H1 (cell line): ENCODE measurements at regions not wholly inside any gene's neighbourhood (a gene's known extent, or its start where the extent isn't known, plus 50 kb on each side); places are given as distances from the start of the nearest gene placed in this dataset.

ENCODE experiments used
- CTCF ChIA-PET: fragments of 300-600 bp; sonication (Branson Sonifier 250); formaldehyde crosslinking; loops from one replicate; lab custom pipeline; 2021; ENCODE audit not compliant: partially characterized antibody; lab: Charles Lee
- POLR2A ChIA-PET: fragments of 300-600 bp; sonication (Branson Sonifier 250); formaldehyde crosslinking; loops from one replicate; lab custom pipeline; 2021; ENCODE audit warnings: inconsistent platforms; ENCODE audit not compliant: partially characterized antibody; lab: Charles Lee
- DNase-seq, 2 experiments: peaks; one replicate each; pipeline versions ENCODE4 v3.0.0 to v3.0.0-alpha.2; 2010 to 2022; ENCODE audit warnings: low spot score in 2 of 2, low read depth in 1 of 2, mixed read lengths in 1 of 2
- FAIRE-seq: peaks from 2 replicates; lab custom pipeline; 2011; peaks lifted over from hg19 to GRCh38; lab: Jason Lieb, UNC
- H2AFZ ChIP-seq: 2 replicates; pipeline ENCODE4 v1.8.1; 2012; ENCODE audit warnings: low read length, inconsistent platforms
- H2AK5ac ChIP-seq: 2 replicates; pipeline ENCODE4 v1.6.1; 2013; ENCODE audit warnings: low read depth, low read length
- H2BK120ac ChIP-seq: replicated peaks from 2 replicates; pipeline ENCODE3; 2013; ENCODE audit warnings: low read depth, low read length, inconsistent platforms
- H2BK12ac ChIP-seq: 2 replicates; pipeline ENCODE4 v1.6.1; 2013; ENCODE audit warnings: low read depth, low read length
- H2BK15ac ChIP-seq: 2 replicates; pipeline ENCODE4 v1.6.1; 2013; ENCODE audit warnings: low read length
- H2BK20ac ChIP-seq: 2 replicates; pipeline ENCODE4 v1.6.1; 2013; ENCODE audit warnings: low read length
- H2BK5ac ChIP-seq: 2 replicates; pipeline ENCODE4 v1.6.1; 2013; ENCODE audit warnings: low read depth, low read length
- H3K14ac ChIP-seq: 2 replicates; pipeline ENCODE4 v1.6.1; 2013; ENCODE audit warnings: inconsistent platforms; ENCODE audit not compliant: insufficient read length
- H3K18ac ChIP-seq: 2 replicates; pipeline ENCODE4 v1.6.1; 2013; ENCODE audit warnings: low read length; ENCODE audit errors: extremely low read depth
- H3K23ac ChIP-seq: 2 replicates; pipeline ENCODE4 v1.6.1; 2013; ENCODE audit warnings: inconsistent platforms; ENCODE audit not compliant: insufficient read length
- H3K23me2 ChIP-seq: 2 replicates; pipeline ENCODE4 v1.6.1; 2013; ENCODE audit warnings: low read depth, low read length
- H3K27ac ChIP-seq: 2 replicates; pipeline ENCODE4 v1.6.1; 2011; ENCODE audit warnings: low read depth, low read length, inconsistent platforms
- H3K27me3 ChIP-seq, 4 experiments: replicated peaks in 1 of 4; 1 replicate in 1 of 4; 2 replicates in 3 of 4; pipeline versions ENCODE4 v1.6.1 to v1.8.1; 2011 to 2013; ENCODE audit warnings: low read length in 3 of 4, mild to moderate bottlenecking in 3 of 4, inconsistent platforms in 2 of 4, mixed read lengths in 2 of 4, moderate library complexity in 1 of 4; ENCODE audit not compliant: control insufficient read depth in 3 of 4, insufficient read depth in 3 of 4; ENCODE audit errors: extremely low read depth in 1 of 4
- H3K36me3 ChIP-seq, 4 experiments: 2 replicates each; pipeline versions ENCODE4 v1.6.1 to v1.8.1; 2011 to 2013; ENCODE audit warnings: mild to moderate bottlenecking in 4 of 4, low read length in 3 of 4, moderate library complexity in 2 of 4, control low read depth in 1 of 4, inconsistent platforms in 1 of 4; ENCODE audit not compliant: insufficient read depth in 4 of 4, control insufficient read depth in 2 of 4
- H3K4ac ChIP-seq: replicated peaks from 2 replicates; pipeline ENCODE3; 2013; ENCODE audit warnings: low read length, low read depth, mixed read lengths, inconsistent platforms; ENCODE audit not compliant: insufficient read length
- H3K4me1 ChIP-seq, 4 experiments: replicated peaks in 1 of 4; 1 replicate in 1 of 4; 2 replicates in 3 of 4; pipeline versions ENCODE4 v1.6.1 to v1.8.1; 2011 to 2013; ENCODE audit warnings: low read length in 3 of 4, inconsistent platforms in 2 of 4, mixed read lengths in 1 of 4; ENCODE audit not compliant: insufficient read depth in 4 of 4, control insufficient read depth in 3 of 4
- H3K4me2 ChIP-seq, 2 experiments: 2 replicates each; pipeline versions ENCODE4 v1.6.1 to v1.8.1; 2011 to 2013; ENCODE audit warnings: low read depth in 2 of 2, low read length in 2 of 2, control low read depth in 1 of 2, inconsistent platforms in 1 of 2, mild to moderate bottlenecking in 1 of 2; ENCODE audit not compliant: insufficient read depth in 1 of 2
- H3K4me3 ChIP-seq, 4 experiments: fragments of 200-600, 300-600 bp in 1 of 4; sonication (generic), shearing (Covaris generic), sonication (Bioruptor Twin) in 1 of 4; 2 replicates each; pipeline versions ENCODE4 v1.5.1 to v1.8.1; 2011 to 2016; ENCODE audit warnings: low read length in 4 of 4, low read depth in 3 of 4, control low read depth in 2 of 4, inconsistent platforms in 2 of 4, mild to moderate bottlenecking in 2 of 4, mixed read lengths in 1 of 4, moderate library complexity in 1 of 4; ENCODE audit not compliant: insufficient read depth in 2 of 4; ENCODE audit errors: extremely low read depth in 1 of 4
- H3K56ac ChIP-seq: replicated peaks from 2 replicates; pipeline ENCODE3; 2013; ENCODE audit warnings: low read depth, mild to moderate bottlenecking, mixed read lengths, low read length, inconsistent platforms; ENCODE audit not compliant: insufficient read length
- H3K79me1 ChIP-seq: 2 replicates; pipeline ENCODE4 v1.6.1; 2013; ENCODE audit warnings: low read depth, low read length, control low read depth
- H3K79me2 ChIP-seq, 2 experiments: 2 replicates each; pipeline versions ENCODE4 v1.6.1 to v1.8.1; 2012 to 2013; ENCODE audit warnings: low read length in 2 of 2, mild to moderate bottlenecking in 2 of 2, inconsistent platforms in 1 of 2; ENCODE audit not compliant: insufficient read depth in 2 of 2, control insufficient read depth in 1 of 2
- H3K9ac ChIP-seq, 4 experiments: replicated peaks in 1 of 4; 1 replicate in 1 of 4; 2 replicates in 3 of 4; pipeline versions ENCODE4 v1.6.1 to v1.8.1; 2011 to 2013; ENCODE audit warnings: low read depth in 3 of 4, low read length in 3 of 4, control low read depth in 2 of 4, mild to moderate bottlenecking in 2 of 4, moderate library complexity in 2 of 4, inconsistent platforms in 1 of 4; ENCODE audit errors: extremely low read depth in 1 of 4
- H3K9me3 ChIP-seq, 2 experiments: 2 replicates each; pipeline versions ENCODE4 v1.6.1 to v1.8.1; 2012 to 2013; ENCODE audit warnings: mild to moderate bottlenecking in 2 of 2, moderate library complexity in 2 of 2, control low read depth in 1 of 2, inconsistent platforms in 1 of 2, low read depth in 1 of 2, low read length in 1 of 2, mixed read lengths in 1 of 2; ENCODE audit not compliant: insufficient read depth in 2 of 2
- H4K20me1 ChIP-seq, 2 experiments: replicated peaks in 1 of 2; 2 replicates each; pipeline versions ENCODE3 to v1.8.1; 2011 to 2013; ENCODE audit warnings: inconsistent platforms in 2 of 2, low read length in 2 of 2, mild to moderate bottlenecking in 1 of 2; ENCODE audit not compliant: insufficient read depth in 2 of 2, control insufficient read depth in 1 of 2
- H4K5ac ChIP-seq: 2 replicates; pipeline ENCODE4 v1.6.1; 2013; ENCODE audit warnings: low read length, low read depth, mixed read lengths, inconsistent platforms; ENCODE audit not compliant: insufficient read length
- H4K8ac ChIP-seq: 2 replicates; pipeline ENCODE4 v1.8.0; 2013; ENCODE audit warnings: mild to moderate bottlenecking, moderate library complexity, low read length, inconsistent platforms; ENCODE audit not compliant: insufficient read depth; ENCODE audit errors: extremely low read depth
- H4K91ac ChIP-seq: replicated peaks from 2 replicates; pipeline ENCODE3; 2013; ENCODE audit warnings: low read length, mixed read lengths, inconsistent platforms; ENCODE audit not compliant: insufficient read length
- BRCA1 ChIP-seq: IDR thresholded peaks from 2 replicates; pipeline ENCODE4 v1.6.1; 2012; ENCODE audit warnings: low read depth, low read length, improper control_type of control experiment
- WGBS, 2 experiments: shearing (Covaris generic) in 1 of 2; methylation state at CpG; one replicate each; pipeline versions ENCODE4 v1.1.6 to v1.1.7; 2013 to 2015; ENCODE audit warnings: low lambda C conversion rate in 2 of 2, mixed read lengths in 2 of 2, inconsistent platforms in 1 of 2, low coverage in 1 of 2, missing lambda C conversion rate in 1 of 2; ENCODE audit not compliant: insufficient replicate concordance in 2 of 2, insufficient coverage in 1 of 2, insufficient read length in 1 of 2; ENCODE audit errors: extremely low coverage in 1 of 2, missing lambda C conversion rate in 1 of 2; 5-methylcytosine and 5-hydroxymethylcytosine counted together

DNA sequence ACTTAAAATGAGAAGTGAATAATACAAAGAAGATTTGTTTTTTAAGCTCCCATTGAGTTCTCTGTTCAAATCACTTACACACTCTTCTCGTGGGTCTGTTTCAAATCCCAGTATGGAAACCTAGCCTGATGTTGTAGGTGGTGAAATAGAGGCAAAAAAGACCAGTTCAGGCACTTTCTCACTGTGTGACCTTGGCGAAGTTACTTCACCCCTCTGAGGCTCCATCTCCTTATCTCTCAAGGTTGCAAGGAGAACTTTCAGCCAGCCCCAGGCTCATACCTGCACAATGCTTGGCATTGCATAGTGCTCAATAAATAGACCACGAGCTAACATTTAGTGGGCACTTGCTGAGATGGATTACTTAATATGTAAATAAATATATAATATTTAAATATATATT is 90.1 kb downstream of the PRLHR start:
- Histone ChIP-seq H3K27ac (no peak overlapping the region), H3K18ac (no peak overlapping the region), H2BK15ac (no peak overlapping the region), H3K14ac (no peak overlapping the region), H3K4me2 (no peak overlapping the region), H2BK12ac (no peak overlapping the region), H2BK5ac (no peak overlapping the region), H2AK5ac (no peak overlapping the region), H3K4me3 (no peak overlapping the region), H3K4ac (no peak overlapping the region), H3K23me2 (no peaks in the 10 kb centered on the region), H4K20me1 (no peaks in the 10 kb centered on the region), H3K79me2 (no peaks in the 10 kb centered on the region), H2BK120ac (no peak overlapping the region), H3K79me1 (no peaks in the 10 kb centered on the region), H3K9ac (no peak overlapping the region), H3K27me3 (no peaks in the 10 kb centered on the region), H3K9me3 (no peaks in the 10 kb centered on the region), H3K4me1 (no peaks in the 10 kb centered on the region), H2AFZ (no peak overlapping the region), H3K23ac (no peak overlapping the region), H3K36me3 (no peaks in the 10 kb centered on the region), H4K91ac (no peak overlapping the region), H3K56ac (no peak overlapping the region), H2BK20ac (no peak overlapping the region), H4K5ac (no peak overlapping the region), H4K8ac (no peak overlapping the region)
- 83% methylated on average over 3 of the region's 3 CpGs; no CpG with 5 or more reads in 1 of the 2 experiments for WGBS, 2 experiments
- POLR2A ChIA-PET, result no interaction called here
- CTCF ChIA-PET, result interaction anchor here (0.9 kb wide), 1 partner anchor 32 kb away, joined by 3 read pairs; no protein-coding TSS in a partner anchor
- no peak for FAIRE-seq
- DNase-seq, result no peak
- TF ChIP-seq BRCA1, result no peak
